NB4 (cell line): ENCODE measurements at regions not wholly inside any gene's neighbourhood (a gene's known extent, or its start where the extent isn't known, plus 50 kb on each side); places are given as distances from the start of the nearest gene placed in this dataset.

Experiments used
- CTCF ChIP-seq: IDR thresholded peaks from one replicate; pipeline ENCODE4 v1.5.1; 2012; ENCODE audit warnings: low read depth, low read length
- POLR2A ChIP-seq: IDR thresholded peaks from 2 replicates; pipeline ENCODE4 v1.6.1; 2011; ENCODE audit warnings: mild to moderate bottlenecking; ENCODE audit not compliant: insufficient read length; ENCODE audit errors: extremely low read depth

- TF ChIP-seq CTCF: no peak
- TF ChIP-seq POLR2A: no peak
Observed at GRCh38 chr13:30829145-30829832, 76.8 kb upstream of the MEDAG start.
